Osteocyte (in vitro differentiated cells): ENCODE measurements at regions not wholly inside any gene's neighbourhood (a gene's known extent, or its start where the extent isn't known, plus 50 kb on each side); places are given as distances from the start of the nearest gene placed in this dataset.

Experiments used
- DNase-seq: peaks from one replicate; pipeline ENCODE4 v3.0.0; 2021; ENCODE audit warnings: mixed read lengths; ENCODE audit not compliant: unreplicated experiment; ENCODE audit errors: extremely low spot score
- H3K27ac Mint-ChIP-seq: one replicate; pipeline ENCODE4 v1.8.0; 2021; ENCODE audit warnings: mild to moderate bottlenecking, mixed read lengths; ENCODE audit not compliant: unreplicated experiment
- H3K27me3 Mint-ChIP-seq: one replicate; pipeline ENCODE4 v1.8.0; 2021; ENCODE audit warnings: mixed read lengths; ENCODE audit not compliant: unreplicated experiment
- H3K36me3 Mint-ChIP-seq: one replicate; pipeline ENCODE4 v1.8.0; 2021; ENCODE audit warnings: mixed read lengths; ENCODE audit not compliant: unreplicated experiment
- H3K4me1 Mint-ChIP-seq: one replicate; pipeline ENCODE4 v1.8.0; 2021; ENCODE audit warnings: mixed read lengths; ENCODE audit not compliant: unreplicated experiment
- H3K4me3 Mint-ChIP-seq: one replicate; pipeline ENCODE4 v1.8.0; 2021; ENCODE audit warnings: mild to moderate bottlenecking, moderate library complexity, mixed read lengths; ENCODE audit not compliant: unreplicated experiment
- H3K9me3 Mint-ChIP-seq: one replicate; pipeline ENCODE4 v1.8.0; 2021; ENCODE audit warnings: mixed read lengths; ENCODE audit not compliant: unreplicated experiment
- CTCF ChIP-seq: fragments of 200-600 bp; sonication (generic); IDR thresholded peaks from 2 replicates; pipeline ENCODE4 v1.5.0; 2021; ENCODE audit warnings: antibody characterized with exemption, mild to moderate bottlenecking, moderate library complexity

DNA sequence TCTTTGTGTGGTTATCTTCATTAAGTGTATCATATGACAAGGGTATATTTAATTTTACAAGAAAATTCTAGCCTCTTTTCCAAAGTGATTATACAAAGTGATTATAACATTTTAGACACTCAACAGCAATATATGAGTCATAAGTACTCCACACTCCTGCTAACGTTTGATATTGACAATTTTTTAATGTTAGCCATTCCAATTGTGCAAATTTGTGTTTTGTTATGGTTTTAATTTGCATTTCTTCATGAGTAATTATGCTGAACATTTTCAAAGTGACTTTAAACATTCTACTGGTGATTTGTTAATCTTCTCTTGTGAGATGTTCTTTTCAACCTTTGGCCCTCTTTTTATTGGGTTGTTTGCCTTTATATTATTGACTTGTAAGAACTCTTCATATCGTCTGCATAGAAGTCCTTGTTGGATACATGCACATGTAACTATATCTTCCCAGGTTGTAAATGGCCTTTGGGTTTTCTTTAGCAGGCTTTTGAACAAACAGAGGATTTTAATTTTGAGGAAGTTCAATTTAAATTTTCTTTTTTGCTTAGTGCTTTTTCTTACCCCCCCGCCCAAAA is 771.6 kb upstream of the ZNF608 start:
- H3K27me3 Mint-ChIP-seq = no peaks in the 10 kb centered on the region
- H3K27ac Mint-ChIP-seq = no peak overlapping the region
- no peak for DNase-seq
- peaks cover 6% of the 10 kb centered on the region for H3K9me3 Mint-ChIP-seq
- peaks cover 5% of the 10 kb centered on the region for H3K4me1 Mint-ChIP-seq
- no peaks in the 10 kb centered on the region for H3K36me3 Mint-ChIP-seq
- no peak overlapping the region for H3K4me3 Mint-ChIP-seq
- TF ChIP-seq CTCF = no peak

DNA sequence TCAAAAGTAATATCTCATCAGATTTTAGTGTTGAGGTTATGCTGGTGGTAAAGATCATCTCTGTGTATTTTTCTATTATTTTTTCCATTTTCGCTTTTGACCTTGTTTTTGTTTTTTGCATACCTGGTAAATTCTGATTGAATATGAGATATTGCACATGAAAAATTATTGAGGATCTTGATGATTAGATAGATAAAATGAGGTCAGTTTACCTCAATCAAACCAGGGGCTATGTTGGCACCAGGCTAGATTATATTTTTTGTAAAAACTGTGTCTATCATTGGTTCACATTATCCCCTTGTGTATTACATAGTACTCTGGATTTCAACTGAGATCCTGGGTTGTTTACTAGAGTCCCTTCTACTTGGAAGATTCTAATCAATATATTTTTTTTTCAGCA is 774.9 kb upstream of the ZNF608 start:
- DNase-seq = no peak
- H3K4me1 Mint-ChIP-seq = peaks cover 35% of the 10 kb centered on the region
- no peaks in the 10 kb centered on the region for H3K27me3 Mint-ChIP-seq
- no peaks in the 10 kb centered on the region for H3K36me3 Mint-ChIP-seq
- no peak overlapping the region for H3K27ac Mint-ChIP-seq
- H3K9me3 Mint-ChIP-seq = peaks cover 11% of the 10 kb centered on the region
- TF ChIP-seq CTCF = no peak
- H3K4me3 Mint-ChIP-seq = no peak overlapping the region

GRCh38 chr5:125525356-125525755 is 778.9 kb upstream of the ZNF608 start:
- Mint-ChIP-seq H3K9me3 (peaks cover 7% of the 10 kb centered on the region), H3K4me3 (peak overlapping the region; percentile 10), H3K36me3 (no peaks in the 10 kb centered on the region), H3K4me1 (peaks cover 50% of the 10 kb centered on the region), H3K27me3 (no peaks in the 10 kb centered on the region), H3K27ac (peak overlapping the region; percentile 74)
- TF ChIP-seq CTCF = no peak
- DNase-seq = no peak

DNA sequence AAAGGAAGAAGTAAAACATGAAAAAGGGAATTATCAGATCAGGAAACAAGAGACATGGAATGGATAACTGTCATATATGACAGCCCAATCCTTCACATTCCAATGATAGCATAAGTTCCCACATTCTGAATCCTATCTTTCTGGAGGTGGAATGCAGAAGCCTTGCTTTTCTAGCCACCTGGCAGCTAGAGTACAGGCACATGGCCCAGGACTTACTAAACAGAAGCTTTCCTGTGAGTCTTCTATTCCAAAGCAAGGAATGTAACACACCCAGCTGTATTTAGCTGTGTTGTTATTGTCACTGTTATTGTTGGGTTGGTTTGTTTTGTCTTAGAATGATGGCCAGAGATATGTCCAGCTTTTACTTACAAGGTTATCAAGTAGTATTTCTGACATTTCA is 780.5 kb upstream of the ZNF608 start:
- no peak for TF ChIP-seq CTCF
- no peak for DNase-seq
- Mint-ChIP-seq H3K4me3 (no peak overlapping the region), H3K4me1 (peaks cover 45% of the 10 kb centered on the region), H3K36me3 (no peaks in the 10 kb centered on the region), H3K27me3 (no peaks in the 10 kb centered on the region), H3K27ac (no peak overlapping the region), H3K9me3 (peaks cover 5% of the 10 kb centered on the region)

GRCh38 chr5:125528881-125529280 is 782.4 kb upstream of the ZNF608 start:
- H3K9me3 Mint-ChIP-seq = peaks cover 11% of the 10 kb centered on the region
- DNase-seq = no peak
- H3K36me3 Mint-ChIP-seq = no peaks in the 10 kb centered on the region
- peaks cover 37% of the 10 kb centered on the region for H3K4me1 Mint-ChIP-seq
- no peak for TF ChIP-seq CTCF
- H3K4me3 Mint-ChIP-seq = no peak overlapping the region
- no peak overlapping the region for H3K27ac Mint-ChIP-seq
- no peaks in the 10 kb centered on the region for H3K27me3 Mint-ChIP-seq
